ENCODE measurements at regions not wholly inside any gene's neighbourhood (a gene's known extent, or its start where the extent isn't known, plus 50 kb on each side); places are given as distances from the start of the nearest gene placed in this dataset.
A peak's percentile ranks its signal among the peaks of the same experiment; 100 is the strongest.

DNA sequence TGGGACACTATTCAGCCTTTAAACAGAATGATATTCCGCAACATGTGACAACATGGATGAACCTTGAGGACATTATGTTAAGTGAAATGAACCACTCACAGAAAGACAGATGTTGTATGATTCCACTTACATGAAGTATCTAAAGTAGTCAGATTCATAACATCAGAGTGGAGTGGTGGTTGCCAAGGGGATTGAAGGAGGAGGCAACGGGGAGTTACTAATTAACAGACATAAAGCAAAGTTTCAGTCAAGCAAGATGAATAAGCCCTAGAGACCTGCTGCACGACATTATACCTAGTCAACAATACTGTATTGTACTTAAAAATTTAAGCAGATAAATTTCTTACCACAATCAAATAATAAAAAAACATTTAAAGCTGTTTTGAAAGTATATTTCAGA, 105.0 kb upstream of the NR0B1 start:
- DNase-seq = peak; percentile 50 to 63

DNA sequence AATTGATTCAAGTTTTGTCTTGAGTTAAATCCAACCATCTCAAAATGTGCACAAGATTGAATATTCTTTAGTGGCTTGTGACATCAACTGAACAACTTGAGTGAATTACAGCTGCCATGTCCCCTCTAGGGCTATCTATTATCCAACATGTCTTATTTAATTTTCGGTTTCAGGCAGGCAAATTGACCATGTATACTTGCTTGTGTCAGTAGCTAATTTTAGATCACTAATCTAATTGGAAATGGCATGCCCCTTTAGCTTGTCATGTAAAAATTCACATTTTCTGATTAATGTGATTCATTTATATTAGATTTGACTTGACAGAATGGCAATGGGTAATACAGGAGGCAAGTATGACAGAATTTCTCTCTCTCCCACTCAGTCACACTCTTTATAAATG, 93.2 kb upstream of the NR0B1 start:
- DNase-seq = no peak

DNA sequence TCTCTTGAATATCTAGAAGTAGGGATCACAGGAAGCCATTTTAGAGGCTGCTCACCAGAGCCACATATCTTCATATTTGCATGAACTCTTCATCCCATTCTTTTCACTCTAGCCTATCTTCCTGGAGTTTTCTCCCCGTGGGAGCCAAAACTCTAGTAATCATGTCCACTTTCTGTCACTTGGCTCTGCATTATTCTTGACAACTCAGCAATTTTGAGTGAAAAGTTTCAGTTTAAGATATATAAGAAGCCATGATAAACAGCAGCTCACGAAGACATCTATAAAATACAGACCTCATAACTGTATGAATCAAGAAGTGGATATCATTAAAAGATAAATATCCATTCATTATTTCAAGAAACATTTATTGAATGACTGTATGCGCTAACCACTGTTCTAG, 79.1 kb upstream of the NR0B1 start:
- no peak for DNase-seq

DNA sequence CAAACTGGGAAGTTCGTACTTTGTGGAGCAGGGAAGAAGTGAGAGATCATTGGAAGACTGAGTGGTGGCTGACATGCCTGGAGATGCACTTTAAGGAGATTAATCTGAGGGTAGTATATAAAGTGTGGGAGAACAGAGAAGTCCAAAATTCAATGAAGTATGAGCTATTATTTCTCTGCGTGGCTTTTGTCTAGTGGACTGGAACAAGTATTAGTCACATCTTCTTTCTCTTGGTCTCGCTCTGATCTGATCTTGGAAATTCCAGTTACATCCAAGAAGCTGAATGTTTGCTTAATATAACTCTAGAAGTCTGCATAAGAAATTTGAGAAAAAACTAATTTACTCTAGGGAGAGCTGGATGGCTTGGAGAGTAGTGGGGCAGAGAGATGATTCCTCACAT, 64.8 kb upstream of the NR0B1 start:
- DNase-seq = no peak

DNA sequence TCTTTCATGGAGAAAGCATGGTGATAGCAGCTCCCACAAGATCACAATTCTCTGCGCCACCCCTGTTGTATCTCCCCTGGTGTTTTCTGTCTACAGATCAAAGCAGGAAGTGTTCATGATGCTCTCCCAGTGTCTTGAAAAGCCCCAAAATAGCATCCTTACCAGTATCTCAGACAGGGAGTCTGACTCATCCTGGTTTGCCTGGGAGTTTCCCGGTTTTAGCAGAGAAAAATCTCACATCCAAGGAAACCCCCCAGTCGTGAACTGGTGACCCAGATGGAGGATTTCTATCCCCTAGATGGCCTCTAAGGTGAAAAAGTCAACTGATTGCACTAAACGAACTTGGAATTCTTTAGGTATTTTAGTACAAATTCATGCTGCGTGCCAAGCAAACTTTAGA, 64.3 kb upstream of the NR0B1 start:
- DNase-seq = no peak

DNA sequence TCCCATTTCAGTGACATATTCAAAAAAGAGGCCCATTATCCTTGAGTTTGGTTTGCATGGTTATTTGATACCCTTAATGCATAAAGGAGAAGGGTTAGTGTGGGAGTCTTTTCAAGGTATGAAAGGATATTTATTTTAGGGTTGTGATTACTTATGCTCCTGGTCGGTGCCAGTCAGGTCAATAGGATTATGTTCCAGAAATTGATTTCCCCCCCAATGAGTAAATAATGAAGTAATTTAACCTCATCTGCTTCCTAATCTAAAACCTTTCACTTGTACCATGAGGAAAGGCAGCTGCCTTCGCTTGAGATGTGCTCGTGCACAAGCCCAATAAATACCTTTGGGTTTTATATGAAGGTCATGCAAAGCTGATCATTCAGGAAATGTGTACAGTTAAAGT, 55.0 kb upstream of the NR0B1 start:
- DNase-seq = peak; percentile 75 to 79

Data from NCI-H1930 (cell line).